Endodermal cell (in vitro differentiated cells): ENCODE measurements at regions not wholly inside any gene's neighbourhood (a gene's known extent, or its start where the extent isn't known, plus 50 kb on each side); places are given as distances from the start of the nearest gene placed in this dataset.
A peak's percentile ranks its signal among the peaks of the same experiment; 100 is the strongest.

Source experiments
- DNase-seq: peaks from one replicate; pipeline ENCODE4 v3.0.0-alpha.2; 2017
- H3K27ac ChIP-seq: 2 replicates; pipeline ENCODE4 v1.5.1; 2013; ENCODE audit warnings: mild to moderate bottlenecking, low read depth, low read length, moderate library complexity
- H3K27me3 ChIP-seq: 2 replicates; pipeline ENCODE4 v1.6.1; 2013; ENCODE audit warnings: mild to moderate bottlenecking, low read length, moderate library complexity; ENCODE audit not compliant: insufficient read depth, control insufficient read depth, poor library complexity, severe bottlenecking
- H3K36me3 ChIP-seq: 2 replicates; pipeline ENCODE4 v1.7.0; 2013; ENCODE audit warnings: mild to moderate bottlenecking, low read length, moderate library complexity; ENCODE audit not compliant: control insufficient read depth, insufficient read depth
- H3K4me1 ChIP-seq: one replicate; pipeline ENCODE4 v1.7.0; 2013; ENCODE audit warnings: low read length; ENCODE audit not compliant: control insufficient read depth, insufficient read depth
- H3K4me3 ChIP-seq: 2 replicates; pipeline ENCODE4 v1.5.1; 2013; ENCODE audit warnings: mild to moderate bottlenecking, low read length, moderate library complexity
- H3K9ac ChIP-seq: 2 replicates; pipeline ENCODE4 v1.6.1; 2013; ENCODE audit warnings: mild to moderate bottlenecking, low read length, moderate library complexity; ENCODE audit not compliant: poor library complexity, severe bottlenecking; ENCODE audit errors: extremely low read depth
- H3K9me3 ChIP-seq: 2 replicates; pipeline ENCODE4 v1.6.1; 2013; ENCODE audit warnings: mild to moderate bottlenecking, low read length, moderate library complexity; ENCODE audit not compliant: control insufficient read depth
- H3K27ac Mint-ChIP-seq: 2 replicates; pipeline ENCODE4 v1.8.0; 2020; ENCODE audit warnings: mixed read lengths
- H3K27me3 Mint-ChIP-seq: 2 replicates; pipeline ENCODE4 v1.8.0; 2021; ENCODE audit warnings: mild to moderate bottlenecking, mixed read lengths; ENCODE audit not compliant: insufficient read depth
- H3K36me3 Mint-ChIP-seq: 2 replicates; pipeline ENCODE4 v1.8.0; 2020; ENCODE audit warnings: low read depth, mixed read lengths
- H3K4me1 Mint-ChIP-seq: 2 replicates; pipeline ENCODE4 v1.8.0; 2020; ENCODE audit warnings: mixed read lengths
- H3K4me3 Mint-ChIP-seq: 2 replicates; pipeline ENCODE4 v1.8.0; 2020; ENCODE audit warnings: mild to moderate bottlenecking, moderate library complexity, mixed read lengths
- H3K9me3 Mint-ChIP-seq: 2 replicates; pipeline ENCODE4 v1.8.0; 2020; ENCODE audit warnings: mild to moderate bottlenecking, mixed read lengths
- CTCF ChIP-seq: fragments of 200-600 bp; sonication (generic); conservative IDR thresholded peaks from 2 replicates; pipeline ENCODE4 v1.5.0; 2021; ENCODE audit warnings: antibody characterized with exemption, mild to moderate bottlenecking
- WGBS, 2 experiments: methylation state at CpG; one replicate each; pipeline versions ENCODE4 v1.1.5 to v1.1.7; 2013; ENCODE audit warnings: missing lambda C conversion rate in 2 of 2, mixed read lengths in 1 of 2; ENCODE audit not compliant: insufficient coverage in 1 of 2, insufficient read length in 1 of 2; 5-methylcytosine and 5-hydroxymethylcytosine counted together

DNA sequence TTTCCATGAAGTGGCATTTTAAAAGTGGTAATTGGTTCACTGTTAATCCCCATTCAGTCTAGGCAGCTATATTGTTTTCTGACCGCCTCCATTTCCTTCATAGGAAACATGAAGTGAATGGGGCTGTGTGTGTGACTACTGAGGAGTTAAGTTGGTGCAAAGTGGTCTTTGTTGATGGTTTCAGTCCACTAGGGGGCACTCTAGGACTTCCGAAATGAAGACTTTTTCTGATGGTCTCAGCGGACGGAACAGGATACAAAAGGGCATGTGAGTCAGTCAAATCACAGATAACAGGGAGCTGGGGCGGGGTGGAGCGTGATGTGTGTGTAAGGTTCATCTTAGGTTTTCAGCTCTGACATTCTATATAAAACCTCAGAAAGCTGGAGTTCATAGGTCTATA, 240.1 kb upstream of the OR4E1 start:
- H3K4me3 ChIP-seq, result no peak overlapping the region
- 18% methylated on average over 6 of the region's 6 CpGs; no CpG with 5 or more reads in 1 of the 2 experiments for WGBS, 2 experiments
- no peak overlapping the region for H3K4me3 Mint-ChIP-seq
- H3K9me3 Mint-ChIP-seq, result no peaks in the 10 kb centered on the region
- peaks cover 3% of the 10 kb centered on the region for H3K4me1 Mint-ChIP-seq
- H3K9ac ChIP-seq, result no peak overlapping the region
- no peaks in the 10 kb centered on the region for H3K36me3 Mint-ChIP-seq
- H3K27ac Mint-ChIP-seq, result no peak overlapping the region
- H3K9me3 ChIP-seq, result no peaks in the 10 kb centered on the region
- peak; percentile 90 for DNase-seq
- peak; percentile 89 for TF ChIP-seq CTCF
- H3K36me3 ChIP-seq, result no peaks in the 10 kb centered on the region
- no peaks in the 10 kb centered on the region for H3K27me3 ChIP-seq
- no peak overlapping the region for H3K27ac ChIP-seq
- H3K4me1 ChIP-seq, result no peaks in the 10 kb centered on the region
- peaks cover 5% of the 10 kb centered on the region for H3K27me3 Mint-ChIP-seq

- Histone ChIP-seq H3K36me3 (no peaks in the 10 kb centered on the region), H3K9ac (no peak overlapping the region), H3K27me3 (no peaks in the 10 kb centered on the region), H3K4me3 (no peak overlapping the region), H3K27ac (no peak overlapping the region), H3K9me3 (no peaks in the 10 kb centered on the region), H3K4me1 (no peaks in the 10 kb centered on the region)
- H3K27ac Mint-ChIP-seq, result no peak overlapping the region
- peaks cover 3% of the 10 kb centered on the region for H3K4me1 Mint-ChIP-seq
- H3K4me3 Mint-ChIP-seq, result no peak overlapping the region
- WGBS, 2 experiments, result 91 to 94% methylated on average over 3 of the region's 3 CpGs
- H3K9me3 Mint-ChIP-seq, result no peaks in the 10 kb centered on the region
- H3K36me3 Mint-ChIP-seq, result no peaks in the 10 kb centered on the region
- H3K27me3 Mint-ChIP-seq, result peaks cover 5% of the 10 kb centered on the region
- DNase-seq, result no peak
- TF ChIP-seq CTCF, result no peak
These were observed 238.7 kb upstream of the OR4E1 start for GRCh38 chr14:21912367-21912766.

GRCh38 chr14:21911877-21912276, 238.3 kb upstream of the OR4E1 start:
- TF ChIP-seq CTCF, result no peak
- WGBS, 2 experiments, result 100% methylated on average over 1 of the region's 1 CpG; no CpG with 5 or more reads in 1 of the 2 experiments
- no peaks in the 10 kb centered on the region for H3K36me3 ChIP-seq
- no peaks in the 10 kb centered on the region for H3K36me3 Mint-ChIP-seq
- H3K4me1 Mint-ChIP-seq, result peaks cover 3% of the 10 kb centered on the region
- no peak overlapping the region for H3K27ac ChIP-seq
- no peaks in the 10 kb centered on the region for H3K27me3 ChIP-seq
- no peaks in the 10 kb centered on the region for H3K4me1 ChIP-seq
- DNase-seq, result no peak
- H3K9ac ChIP-seq, result no peak overlapping the region
- H3K9me3 Mint-ChIP-seq, result no peaks in the 10 kb centered on the region
- H3K4me3 ChIP-seq, result no peak overlapping the region
- H3K4me3 Mint-ChIP-seq, result no peak overlapping the region
- no peaks in the 10 kb centered on the region for H3K9me3 ChIP-seq
- no peak overlapping the region for H3K27ac Mint-ChIP-seq
- peaks cover 5% of the 10 kb centered on the region for H3K27me3 Mint-ChIP-seq
